RCC 7860 (cell line): ENCODE measurements at regions not wholly inside any gene's neighbourhood (a gene's known extent, or its start where the extent isn't known, plus 50 kb on each side); places are given as distances from the start of the nearest gene placed in this dataset.
"Not testable (repeated sequence)": the region's sequence is repeated elsewhere in the genome, so short reads cannot be mapped to it uniquely, and the experiment has no call there.

Source experiments
- DNase-seq: peaks from one replicate; pipeline ENCODE4 v3.0.0-alpha.2; 2015; ENCODE audit warnings: low spot score
- FAIRE-seq: peaks from 2 replicates; lab custom pipeline; 2012; peaks lifted over from hg19 to GRCh38; lab: Jason Lieb, UNC

DNA sequence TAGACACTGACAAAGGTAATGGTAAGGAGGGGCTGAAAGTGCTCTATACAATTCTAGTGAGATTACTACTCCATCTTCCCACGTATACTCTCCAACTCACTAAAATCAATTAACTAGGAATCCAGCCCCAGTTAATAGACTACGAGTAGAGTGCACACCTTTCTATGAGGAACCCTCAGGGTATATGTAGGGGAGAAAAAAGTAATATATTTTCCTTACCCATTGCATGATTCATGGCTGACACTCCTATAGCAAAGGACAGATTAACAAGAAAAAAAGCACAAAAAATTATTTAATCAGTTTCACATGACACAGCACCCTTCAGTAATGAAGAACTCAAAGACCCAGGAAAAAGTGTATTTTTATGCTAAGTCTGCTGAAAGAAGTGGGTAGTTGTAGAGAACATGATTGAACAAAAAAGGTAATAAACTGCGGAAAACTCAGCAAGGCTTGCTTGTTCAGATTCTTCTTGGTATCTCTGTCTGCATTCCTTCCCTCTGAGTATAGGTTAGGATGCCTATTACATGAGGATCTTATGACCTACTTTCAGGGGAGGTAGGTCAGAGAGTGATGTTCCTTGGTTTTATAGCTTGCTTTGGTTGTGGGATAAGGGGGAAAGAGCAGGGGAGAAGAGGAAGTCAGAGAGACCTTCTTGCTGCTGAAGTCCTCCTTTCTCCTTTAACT lies 342.0 kb upstream of the DLGAP1 start:
- DNase-seq (no peak), FAIRE-seq (no peak)

DNA sequence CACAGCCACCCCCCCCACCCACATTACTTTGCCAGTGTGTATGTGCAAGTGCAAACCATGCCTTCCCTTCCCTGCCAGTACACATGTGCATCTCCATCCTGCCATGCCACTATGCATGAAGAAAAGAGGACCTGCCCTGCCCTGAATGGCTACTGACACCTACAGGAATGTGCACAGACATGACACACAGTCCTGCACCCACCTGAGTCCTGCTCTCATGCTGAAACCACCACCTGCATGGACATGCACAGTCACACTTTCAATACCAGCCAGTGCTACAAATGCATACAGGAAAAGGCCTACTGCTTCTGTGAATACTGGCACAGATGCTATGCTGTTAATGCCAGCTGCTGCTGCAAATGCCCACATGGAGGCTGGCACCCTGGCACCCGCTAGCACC lies 334.4 kb upstream of the DLGAP1 start:
- DNase-seq (no peak), FAIRE-seq (no peak)

DNA sequence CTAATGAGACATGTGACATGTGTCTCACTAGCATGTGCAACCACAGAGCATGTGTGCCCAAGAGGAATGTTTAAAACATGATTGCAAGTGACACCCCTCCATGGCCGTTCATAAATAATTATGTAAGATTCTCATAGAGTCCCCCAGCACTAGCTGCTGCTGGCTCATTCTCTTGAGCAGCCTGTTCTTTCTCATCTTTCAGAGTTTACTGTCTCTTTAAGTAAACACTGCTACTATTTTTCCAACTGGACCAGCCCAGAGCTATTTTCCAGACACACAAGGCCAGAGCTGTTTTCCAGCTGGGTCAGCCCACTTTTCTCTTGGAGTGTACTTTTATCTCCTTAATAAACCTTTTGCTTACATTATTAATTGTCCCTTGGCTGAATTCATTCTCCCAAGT lies 326.8 kb upstream of the DLGAP1 start:
- FAIRE-seq = no peak

DNA sequence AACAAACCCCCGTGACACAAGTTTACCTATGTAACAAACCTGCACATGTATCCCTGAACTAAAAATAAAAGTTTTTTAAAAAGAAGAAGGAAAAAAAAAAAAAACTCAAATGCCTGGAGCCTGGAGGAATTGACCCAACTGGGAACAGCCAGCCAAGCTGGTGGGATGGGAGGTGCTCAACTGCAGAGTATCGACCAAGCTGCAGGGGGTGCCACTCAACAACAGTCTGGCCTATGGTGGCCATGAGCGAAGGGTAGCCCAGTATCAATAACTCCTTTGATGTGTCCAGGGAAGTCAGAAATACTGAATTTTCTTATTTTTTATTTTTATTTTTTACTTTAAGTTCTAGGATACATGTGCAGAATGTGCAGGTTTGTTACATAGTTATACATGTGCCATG lies 310.3 kb upstream of the DLGAP1 start:
- DNase-seq (no peak), FAIRE-seq (no peak)

More for the DNA sequence above, 326.8 kb upstream of the DLGAP1 start:
- DNase-seq = no peak

DNA sequence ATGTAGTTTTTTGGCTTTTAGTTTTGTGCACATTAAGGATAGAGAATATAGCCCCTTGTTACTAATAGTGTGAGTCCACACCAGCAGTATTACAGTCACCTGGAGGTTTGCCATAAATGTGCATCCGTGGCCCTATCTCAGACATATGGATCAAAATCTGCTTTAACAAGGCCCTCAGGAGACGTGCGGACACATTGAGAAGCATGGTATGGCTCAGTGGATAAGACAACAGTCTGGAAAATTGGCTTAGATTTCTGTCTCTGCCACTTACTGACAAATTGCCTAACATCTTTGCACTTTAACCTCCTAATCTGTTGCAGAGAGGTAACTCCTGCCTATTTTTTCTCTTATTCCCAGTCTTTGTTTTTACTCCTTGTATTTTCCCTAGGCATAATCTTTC lies 307.2 kb upstream of the DLGAP1 start:
- no peak for DNase-seq
- no peak for FAIRE-seq

DNA sequence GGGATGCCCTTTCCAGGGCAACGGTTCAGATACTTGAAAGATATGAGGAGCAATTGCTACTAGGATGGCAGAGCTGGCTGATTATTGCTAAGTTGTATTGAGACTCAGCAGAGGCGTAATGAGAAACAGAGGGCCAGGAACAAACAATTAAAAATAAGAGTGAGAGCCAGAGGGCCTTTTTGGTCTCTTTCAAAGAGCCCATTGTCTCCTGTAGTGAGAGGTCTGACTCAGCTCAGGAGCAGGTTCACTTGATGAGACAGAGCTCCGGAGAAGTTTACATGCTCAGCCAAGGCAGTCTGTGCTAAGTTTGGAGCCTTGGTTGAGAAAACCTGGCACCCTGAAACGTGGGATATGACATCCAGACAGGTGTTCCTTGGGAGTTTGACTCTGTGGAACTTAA lies 303.9 kb upstream of the DLGAP1 start:
- FAIRE-seq = no peak
- DNase-seq = no peak

DNA sequence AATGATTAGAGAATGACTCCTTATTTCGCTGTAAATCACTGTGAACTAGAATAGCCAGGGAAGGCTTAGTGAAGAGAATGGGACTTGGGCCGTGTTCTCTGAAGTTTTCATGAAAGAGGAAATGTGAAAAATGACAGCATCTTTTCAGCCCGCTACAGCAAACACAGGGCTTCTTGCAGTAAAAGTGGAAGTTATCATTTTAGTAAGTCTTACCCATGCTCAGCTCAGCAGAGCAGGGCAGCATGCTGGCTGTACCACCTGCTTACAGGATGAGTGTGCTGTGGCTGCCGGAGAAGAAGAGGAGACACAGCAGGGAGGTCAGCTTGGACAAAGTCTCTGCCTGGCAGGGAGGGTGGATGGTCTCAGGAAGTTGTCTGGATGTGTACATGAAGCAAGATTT lies 300.7 kb upstream of the DLGAP1 start:
- DNase-seq (no peak), FAIRE-seq (no peak)

DNA sequence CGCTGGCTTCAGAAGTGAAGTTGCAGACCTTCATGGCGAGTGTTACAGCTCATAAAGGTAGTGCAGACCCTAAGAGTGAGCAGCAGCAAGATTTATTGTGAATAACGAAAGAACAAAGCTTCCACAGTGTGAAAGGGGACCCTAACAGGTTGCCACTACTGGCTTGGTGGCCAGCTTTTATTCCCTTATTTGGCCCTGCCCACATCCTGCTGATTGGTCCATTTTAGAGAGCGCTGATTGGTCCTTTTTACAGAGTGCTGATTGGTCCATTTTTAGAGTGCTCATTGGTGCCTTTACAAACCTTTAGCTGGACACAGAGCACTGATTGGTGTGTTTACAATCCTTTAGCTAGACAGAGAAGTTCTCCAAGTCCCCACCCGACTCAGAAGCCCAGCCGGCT lies 298.0 kb upstream of the DLGAP1 start:
- not testable (repeated sequence) for FAIRE-seq, DNase-seq

DNA sequence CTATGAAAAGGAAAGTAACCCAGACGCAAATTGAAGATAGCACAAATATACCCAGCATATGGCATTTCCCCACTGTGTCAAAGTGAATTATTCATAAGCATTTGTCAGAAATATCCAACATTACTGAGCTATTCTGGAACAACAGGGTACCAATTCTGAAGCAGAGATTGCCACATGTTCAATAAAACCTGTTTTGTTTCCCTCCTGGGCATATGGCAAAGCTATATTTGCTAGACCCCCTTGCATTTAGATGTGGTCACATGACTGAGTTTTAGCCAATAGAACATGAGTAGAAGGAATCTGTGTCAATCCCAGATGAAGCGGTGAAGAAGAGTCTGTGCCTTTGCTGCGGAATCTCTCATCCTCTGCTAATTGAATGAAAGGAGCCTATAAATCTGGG lies 296.4 kb upstream of the DLGAP1 start:
- DNase-seq = no peak
- FAIRE-seq = no peak

DNA sequence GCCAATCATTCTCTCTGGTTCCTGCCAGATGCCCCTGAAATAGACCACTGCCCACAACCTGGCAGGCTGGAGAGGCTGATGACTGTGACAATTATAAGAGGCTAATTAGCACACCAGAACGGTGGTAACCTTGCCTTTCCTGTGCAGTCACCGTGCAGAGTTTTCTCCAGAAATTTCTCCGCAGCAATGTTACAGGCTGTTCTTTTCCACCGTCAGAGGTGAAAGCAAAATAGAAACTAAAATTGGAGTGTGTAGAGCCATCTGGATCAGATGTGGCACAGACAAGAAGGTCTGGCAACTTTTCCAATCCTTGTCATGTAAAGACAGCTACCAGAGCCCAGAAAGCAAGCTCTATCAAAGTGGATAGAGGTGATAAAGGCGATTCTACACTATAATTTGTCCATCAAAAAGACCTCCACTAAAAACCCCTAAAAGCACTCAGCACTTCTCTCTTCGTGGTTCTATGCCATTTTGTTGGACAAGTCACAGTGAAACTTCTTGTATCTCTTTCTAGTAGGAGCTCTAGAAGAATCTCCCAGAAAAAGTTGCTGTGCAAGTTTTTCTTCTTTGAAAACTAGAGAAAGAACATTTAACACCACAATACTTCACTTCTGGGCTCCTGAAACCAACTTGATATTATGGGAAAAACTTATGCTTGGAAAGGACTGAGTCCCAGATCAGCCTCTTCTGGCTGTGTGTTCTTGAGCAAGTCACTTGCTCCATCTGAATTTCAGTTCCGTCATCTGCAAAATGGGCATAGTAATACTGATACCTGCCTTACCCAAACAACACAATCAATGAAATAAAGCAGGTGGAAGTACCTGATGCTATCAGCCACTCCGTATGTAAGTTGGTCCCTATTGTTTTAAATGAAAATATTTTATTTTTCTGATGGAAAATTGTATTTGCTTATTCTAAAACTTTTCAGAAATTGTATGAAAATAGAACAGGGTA lies 295.6 kb upstream of the DLGAP1 start:
- FAIRE-seq = no peak
- no peak for DNase-seq

DNA sequence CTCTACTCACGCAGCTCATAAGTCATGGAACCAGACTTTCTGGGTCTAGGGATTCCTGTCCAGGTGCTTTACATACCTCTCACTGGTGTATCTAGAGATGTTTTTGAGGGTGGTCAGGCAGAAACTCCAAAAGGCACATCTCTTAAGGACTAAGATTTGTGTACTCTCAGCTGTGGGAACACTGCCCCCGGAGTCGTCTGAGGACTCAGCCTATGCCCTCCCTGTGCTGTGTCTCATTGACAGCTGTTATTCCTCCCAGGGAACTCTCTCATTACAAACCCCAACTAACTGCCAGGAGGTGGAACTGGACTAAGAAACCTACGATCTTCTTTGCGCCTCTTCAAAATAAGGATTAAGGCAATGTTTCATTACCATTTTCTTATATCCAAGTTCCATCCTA lies 293.9 kb upstream of the DLGAP1 start:
- DNase-seq (no peak), FAIRE-seq (no peak)

DNA sequence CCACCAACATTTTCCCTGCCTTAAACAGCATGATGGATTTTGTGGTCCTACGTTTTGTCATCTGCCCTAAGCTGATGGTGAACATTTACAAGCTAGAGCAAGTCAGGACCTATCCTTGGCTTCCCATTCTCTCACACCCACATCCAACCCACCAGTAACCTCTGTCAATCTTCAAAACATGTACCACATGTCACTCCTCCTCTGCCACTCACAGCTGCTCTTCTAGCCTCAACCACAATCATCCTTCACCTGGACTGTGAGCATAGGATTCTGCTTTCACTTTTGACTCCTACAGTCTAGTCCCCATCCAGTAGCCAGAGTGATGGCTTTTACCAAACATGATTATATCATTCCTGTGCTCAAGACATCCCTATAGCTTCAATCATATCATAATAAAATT lies 279.8 kb upstream of the DLGAP1 start:
- no peak for FAIRE-seq
- no peak for DNase-seq

DNA sequence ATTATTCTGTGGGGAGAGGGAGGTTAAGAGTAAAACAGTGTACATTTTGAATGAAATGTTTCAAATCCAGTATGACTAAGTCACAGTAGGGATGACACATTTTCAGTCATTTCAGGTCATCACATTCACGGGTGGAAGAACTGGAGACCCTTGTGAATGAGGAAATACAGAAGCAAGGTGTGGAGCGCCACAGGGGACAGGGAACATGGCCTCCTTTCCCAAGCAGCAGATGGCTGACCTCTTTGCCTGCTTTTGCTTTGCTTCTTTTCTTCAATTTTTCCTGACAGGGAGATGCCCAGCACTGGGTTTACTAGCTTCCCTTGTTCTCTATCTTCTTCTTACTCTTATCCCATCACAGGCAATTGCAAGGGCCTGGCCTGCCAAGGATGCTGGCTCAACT lies 278.9 kb upstream of the DLGAP1 start:
- no peak for FAIRE-seq
- no peak for DNase-seq

DNA sequence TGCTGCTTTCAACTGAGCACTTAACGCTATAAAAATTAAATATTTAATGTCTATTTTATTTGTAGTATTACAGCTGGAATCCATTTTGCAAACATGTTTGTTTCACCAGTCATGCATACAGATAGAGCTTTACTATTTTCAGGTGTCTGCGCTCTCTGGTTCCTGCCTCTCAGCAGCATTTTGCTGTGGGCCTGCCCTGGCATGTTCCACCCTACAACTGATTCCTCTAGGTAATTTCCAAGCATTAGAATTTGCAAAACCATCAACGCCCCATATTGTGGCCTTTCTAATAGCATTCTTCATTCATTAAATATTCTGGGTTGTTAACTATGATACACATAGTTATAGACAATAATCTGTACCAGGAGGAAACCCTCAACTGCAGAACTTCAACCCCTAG lies 266.4 kb upstream of the DLGAP1 start:
- no peak for DNase-seq
- no peak for FAIRE-seq

DNA sequence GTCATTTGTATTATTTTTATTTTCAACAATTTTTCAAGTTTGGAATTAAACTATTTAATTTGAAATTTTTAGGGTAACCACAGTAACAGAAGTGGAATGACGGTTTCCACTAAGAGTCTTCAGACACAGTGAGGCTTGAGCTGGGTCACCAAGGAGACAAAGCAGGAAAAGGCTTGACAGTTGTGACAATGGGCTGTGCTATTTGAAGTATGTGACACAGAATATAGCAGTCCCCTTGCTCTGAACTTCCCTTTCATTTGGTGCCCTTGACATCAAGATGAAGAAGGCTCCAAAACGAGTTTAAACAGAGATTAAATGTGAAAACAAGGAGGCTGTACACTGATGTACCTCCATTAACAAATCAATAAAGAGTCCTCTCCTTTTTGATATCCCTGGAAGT lies 265.4 kb upstream of the DLGAP1 start:
- FAIRE-seq (no peak), DNase-seq (no peak)

DNA sequence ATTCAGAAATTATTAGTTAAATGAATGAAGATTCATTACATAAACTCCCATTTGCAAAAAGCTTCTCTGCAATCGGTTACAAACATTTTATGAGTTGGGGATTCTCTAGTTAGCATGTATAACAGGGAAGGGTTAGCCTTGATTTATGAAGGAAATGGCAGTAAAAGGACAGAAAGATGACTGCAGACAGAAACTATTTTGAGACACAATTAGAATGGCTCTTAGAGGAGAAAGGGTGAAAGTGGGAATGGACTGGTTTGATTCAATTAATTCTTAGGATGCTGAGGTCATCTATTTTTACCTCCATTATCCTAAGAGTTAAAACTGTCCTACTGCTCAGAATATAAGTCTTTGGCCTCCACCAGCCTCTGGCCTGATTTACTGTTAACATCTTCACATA lies 250.8 kb upstream of the DLGAP1 start:
- FAIRE-seq (no peak), DNase-seq (no peak)

DNA sequence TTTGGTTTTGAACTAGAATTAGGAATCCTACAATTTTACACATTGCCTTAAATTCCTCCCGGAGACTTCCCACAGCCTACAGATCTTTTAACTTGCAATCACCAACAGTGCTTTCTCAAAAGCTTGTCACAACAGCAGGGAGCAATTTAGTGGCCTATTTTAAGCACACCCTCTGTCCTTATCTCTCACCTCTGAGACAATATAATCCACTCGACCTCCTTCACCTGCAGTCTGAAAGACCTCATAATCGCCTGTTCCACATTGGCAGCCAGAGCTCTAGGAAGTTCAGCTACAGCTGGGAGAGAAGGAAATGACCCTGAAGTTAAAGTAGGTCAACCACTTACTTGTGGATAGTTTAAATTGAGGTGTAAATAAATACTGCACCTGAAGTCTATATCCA lies 249.7 kb upstream of the DLGAP1 start:
- DNase-seq (no peak), FAIRE-seq (no peak)

DNA sequence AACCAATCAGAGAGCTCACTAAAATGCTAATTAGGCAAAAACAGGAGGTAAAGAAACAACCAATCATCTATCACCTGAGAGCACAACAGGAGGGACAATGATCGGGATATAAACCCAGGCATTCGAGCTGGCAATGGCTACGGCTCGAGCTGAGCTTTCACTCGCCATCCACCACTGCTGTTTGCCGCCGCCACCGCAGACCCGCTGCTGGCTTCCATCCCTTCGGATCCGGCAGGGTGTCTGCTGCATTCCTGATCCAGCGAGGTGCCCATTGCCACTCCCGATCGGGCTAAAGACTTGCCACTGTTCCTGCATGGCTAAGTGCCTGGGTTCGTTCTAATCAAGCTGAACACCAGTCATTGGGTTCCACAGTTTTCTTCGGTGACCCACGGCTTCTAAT lies 236.7 kb upstream of the DLGAP1 start:
- DNase-seq (no peak), FAIRE-seq (no peak)

DNA sequence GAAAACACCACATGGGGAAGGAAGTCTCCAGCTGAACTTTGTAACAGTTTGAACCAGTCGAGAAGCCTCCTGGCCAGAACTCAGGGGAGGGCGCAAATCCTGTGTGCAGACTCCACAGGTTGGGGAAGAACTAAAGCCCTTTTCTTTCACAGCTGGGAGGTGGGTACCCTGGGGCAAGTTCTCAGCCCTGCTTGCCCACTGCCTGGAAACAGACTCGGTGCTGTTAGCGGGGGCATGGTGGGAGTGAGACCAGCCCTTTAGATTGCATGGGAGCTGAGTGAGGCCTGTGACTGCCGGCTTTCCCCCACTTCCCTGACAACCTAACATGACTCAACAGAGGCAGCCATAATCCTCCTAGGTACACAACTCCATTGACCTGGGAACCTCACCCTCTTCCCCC lies 223.6 kb upstream of the DLGAP1 start:
- not testable (repeated sequence) for FAIRE-seq, DNase-seq

DNA sequence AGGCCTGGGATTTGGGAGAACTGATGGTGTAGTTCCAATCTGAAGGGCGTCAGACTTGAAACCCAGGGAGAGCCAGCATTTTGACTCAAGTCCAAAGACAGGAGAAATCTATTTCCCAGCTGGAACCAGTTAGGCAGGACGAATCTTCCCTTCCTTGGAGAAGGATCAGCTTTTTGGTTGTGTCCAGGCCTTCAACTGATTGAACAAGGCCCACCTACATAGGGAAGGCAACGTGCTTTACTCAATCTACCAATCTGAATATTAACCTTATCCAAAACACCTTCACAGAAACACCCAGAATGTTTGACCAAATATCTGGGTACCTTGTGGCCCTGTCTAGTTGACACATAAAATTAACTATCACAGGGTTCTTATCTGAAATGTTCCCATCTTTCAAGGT lies 221.9 kb upstream of the DLGAP1 start:
- FAIRE-seq (no peak), DNase-seq (no peak)

DNA sequence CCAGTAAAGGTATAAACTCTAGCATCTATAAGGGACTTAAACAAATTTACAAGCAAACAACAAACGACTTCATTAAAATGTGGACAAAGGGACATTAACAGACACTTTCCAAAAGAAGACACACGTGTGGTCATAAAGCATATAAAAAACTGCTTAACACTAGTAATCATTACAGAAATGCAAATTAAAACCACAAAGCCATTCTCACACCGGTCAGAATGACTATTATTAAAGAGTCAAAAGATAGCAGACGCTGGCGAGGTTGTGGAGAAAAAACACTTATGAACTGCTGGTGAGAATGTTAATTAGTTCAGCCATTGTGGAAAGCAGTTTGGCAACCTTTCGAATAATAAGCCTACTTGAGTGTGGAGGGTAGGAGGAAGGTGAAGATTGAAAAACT lies 217.1 kb upstream of the DLGAP1 start:
- FAIRE-seq (no peak), DNase-seq (no peak)

DNA sequence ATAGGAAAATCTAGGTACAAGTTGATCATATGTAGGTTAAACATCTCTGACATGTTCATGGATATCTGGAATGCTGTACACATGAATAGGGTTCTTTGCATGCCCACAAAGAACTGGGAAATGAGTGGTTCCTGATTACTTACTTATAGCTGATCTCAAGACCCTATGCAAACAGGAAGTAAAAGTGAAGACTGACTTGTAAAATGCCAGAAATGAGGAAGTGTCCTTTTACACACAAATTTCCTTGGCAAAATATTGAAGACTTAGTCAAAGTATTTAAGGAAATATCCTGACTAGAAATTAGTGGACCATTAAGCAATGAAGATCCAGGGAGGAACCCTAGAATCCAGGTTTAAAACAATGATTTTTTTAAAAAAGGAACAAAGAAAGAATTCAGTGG lies 203.7 kb upstream of the DLGAP1 start:
- DNase-seq (no peak), FAIRE-seq (no peak)
